K562 (cell line): ENCODE measurements at regions not wholly inside any gene's neighbourhood (a gene's known extent, or its start where the extent isn't known, plus 50 kb on each side); places are given as distances from the start of the nearest gene placed in this dataset.

Experiments used
- ATAC-seq: fragments of 200-7000 bp; cut with Tn5 transposase; 3 replicates; pipeline ENCODE4 v1.9.1; 2020; ENCODE audit warnings: moderate library complexity
- BruUV-seq: library from RNA; stranded (reverse); fragments of 400-500 nt; replicated peaks from 2 replicates; lab custom pipeline; 2021; lab: Mats Ljungman, UMichigan
- CTCF ChIA-PET: fragments of 300-600 bp; formaldehyde crosslinking; extraction: SDS; loops from one replicate; lab custom pipeline; 2021; ENCODE audit warnings: low intra/inter-chr PET ratio; lab: Yijun Ruan, JAX
- POLR2A ChIA-PET: fragments of 300-600, 350-650 bp; sonication (Branson Sonifier 250); formaldehyde crosslinking; extraction: SDS; loops from one replicate; lab custom pipeline; 2021; ENCODE audit warnings: antibody characterized with exemption, inconsistent platforms; lab: Yijun Ruan, JAX
- DNase-seq, 4 experiments: peaks; one replicate each; pipeline versions ENCODE4 v3.0.0 to v3.0.0-alpha.2; 2011 to 2018; ENCODE audit warnings: low spot score in 3 of 4, mixed read lengths in 3 of 4; ENCODE audit errors: extremely low read depth in 1 of 4
- FAIRE-seq: peaks from 2 replicates; lab custom pipeline; 2011; peaks lifted over from hg19 to GRCh38; lab: Jason Lieb, UNC
- H2AFZ ChIP-seq: 2 replicates; pipeline ENCODE4 v1.6.0; 2011; ENCODE audit warnings: low read depth, low read length, control low read depth, inconsistent platforms
- H3K27ac ChIP-seq: fragments of 200-600 bp; 3 replicates; pipeline ENCODE4 v1.8.0; 2011; ENCODE audit warnings: low read depth, mild to moderate bottlenecking, control low read depth, inconsistent platforms, low read length, moderate library complexity, mixed read lengths; ENCODE audit errors: extremely low read depth
- H3K27me3 ChIP-seq, 2 experiments: fragments of 300-600 bp in 1 of 2; 2 replicates in 1 of 2; 3 replicates in 1 of 2; pipeline versions ENCODE4 v1.6.0 to v1.8.0; 2011; ENCODE audit warnings: inconsistent platforms in 2 of 2, low read length in 2 of 2, mild to moderate bottlenecking in 1 of 2, mixed read lengths in 1 of 2, moderate library complexity in 1 of 2; ENCODE audit not compliant: control insufficient read depth in 2 of 2, insufficient read depth in 2 of 2
- H3K36me3 ChIP-seq: fragments of 300-600 bp; 3 replicates; pipeline ENCODE4 v1.8.0; 2011; ENCODE audit warnings: mild to moderate bottlenecking, low read length, inconsistent platforms; ENCODE audit not compliant: control insufficient read depth, insufficient read depth
- H3K4me1 ChIP-seq, 2 experiments: fragments of 200-600 bp in 1 of 2; replicated peaks in 1 of 2; 2 replicates in 1 of 2; 3 replicates in 1 of 2; pipeline versions ENCODE4 v1.5.1 to v1.8.0; 2011; ENCODE audit warnings: inconsistent platforms in 2 of 2, low read length in 2 of 2, mild to moderate bottlenecking in 1 of 2, mixed read lengths in 1 of 2, moderate library complexity in 1 of 2; ENCODE audit not compliant: control insufficient read depth in 2 of 2, insufficient read depth in 2 of 2
- H3K4me2 ChIP-seq: 2 replicates; pipeline ENCODE4 v1.6.1; 2011; ENCODE audit warnings: low read length, control low read depth, inconsistent platforms, mixed read lengths; ENCODE audit not compliant: insufficient read depth
- H3K4me3 ChIP-seq: fragments of 200-600 bp; sonication (generic), shearing (Covaris generic); 2 replicates; pipeline ENCODE4 v1.5.1; 2016; ENCODE audit warnings: control low read depth, inconsistent platforms
- H3K79me2 ChIP-seq: fragments of 200-600 bp; 3 replicates; pipeline ENCODE4 v1.8.0; 2011; ENCODE audit warnings: low read length, inconsistent platforms; ENCODE audit not compliant: control insufficient read depth, insufficient read depth
- H3K9ac ChIP-seq, 2 experiments: 2 replicates each; pipeline versions ENCODE4 v1.6.0 to v1.6.1; 2011; ENCODE audit warnings: low read depth in 2 of 2, low read length in 2 of 2, control low read depth in 1 of 2, inconsistent platforms in 1 of 2, mild to moderate bottlenecking in 1 of 2, mixed read lengths in 1 of 2; ENCODE audit not compliant: insufficient read depth in 1 of 2
- H3K9me1 ChIP-seq: one replicate; pipeline ENCODE4 v1.6.0; 2011; ENCODE audit warnings: inconsistent platforms, mild to moderate bottlenecking, low read length, moderate library complexity; ENCODE audit not compliant: control insufficient read depth, insufficient read depth
- H3K9me3 ChIP-seq: replicated peaks from 2 replicates; pipeline ENCODE4 v1.5.1; 2011; ENCODE audit warnings: low read depth, low read length, inconsistent platforms; ENCODE audit not compliant: control insufficient read depth, insufficient read depth
- H4K20me1 ChIP-seq: replicated peaks from 2 replicates; pipeline ENCODE4 v1.6.1; 2011; ENCODE audit warnings: low read length, inconsistent platforms, mixed read lengths; ENCODE audit not compliant: control insufficient read depth, insufficient read depth
- ELK1 ChIP-seq: sonication (generic); formaldehyde crosslinking; IDR thresholded peaks from 2 replicates; pipeline ENCODE4 v1.8.1; 2022; ENCODE audit warnings: missing genetic modification reagents
- EZH2 ChIP-seq: IDR thresholded peaks from 2 replicates; pipeline ENCODE4 v1.6.1; 2012; ENCODE audit warnings: low read depth, mild to moderate bottlenecking, inconsistent platforms, low read length, borderline replicate concordance
- FOXJ2 ChIP-seq: fragments of 200-800 bp; sonication (Bioruptor generic); IDR thresholded peaks from 2 replicates; pipeline ENCODE4 v1.6.1; 2016; ENCODE audit warnings: missing genetic modification characterization, missing compliant biosample characterization
- FUS ChIP-seq: fragments of 200-400 bp; formaldehyde crosslinking; optimal IDR thresholded peaks from 2 replicates; pipeline ENCODE3; 2017; ENCODE audit warnings: low read depth, low read length
- ZBTB49 ChIP-seq: sonication (generic); formaldehyde crosslinking; IDR thresholded peaks from 2 replicates; pipeline ENCODE4 v1.8.0; 2022; ENCODE audit warnings: missing genetic modification reagents, mild to moderate bottlenecking, borderline replicate concordance
- WGBS: fragments of 100-300 bp; shearing (Covaris generic); methylation state at CpG from one replicate; pipeline ENCODE4 v1.1.6; 2016; ENCODE audit warnings: low coverage, mixed read lengths; ENCODE audit not compliant: insufficient coverage; ENCODE audit errors: missing lambda C conversion rate; 5-methylcytosine and 5-hydroxymethylcytosine counted together
- in situ Hi-C: fragments of 300-500 bp; cut with MboI; formaldehyde crosslinking; loops from 4 replicates; pipeline ENCODE4 v1.15.0; 2018; ENCODE audit warnings: inconsistent platforms, mixed read lengths
- intact Hi-C: fragments of 100-400 bp; cut with micrococcal nuclease; formaldehyde crosslinking; loops from 2 replicates; pipeline ENCODE4 v1.14.2; 2022

- 4% methylated on average over 2 of the region's 2 CpGs for WGBS
- Histone ChIP-seq H4K20me1 (no peaks in the 10 kb centered on the region), H3K9ac (no peak overlapping the region), H3K4me2 (no peak overlapping the region), H3K79me2 (no peaks in the 10 kb centered on the region), H3K4me1 (no peaks in the 10 kb centered on the region), H3K27me3 (peaks cover 9 to 19% of the 10 kb centered on the region in 2 experiments; a peak in 2 of 5 replicates), H3K36me3 (no peaks in the 10 kb centered on the region), H3K27ac (no peak overlapping the region), H2AFZ (no peak overlapping the region), H3K9me1 (no peaks in the 10 kb centered on the region), H3K9me3 (no peaks in the 10 kb centered on the region), H3K4me3 (no peak overlapping the region)
- ATAC-seq (no peak), DNase-seq (no peak), FAIRE-seq (no peak)
- BruUV-seq = no TSS peak
- ChIA-PET CTCF (no interaction called here), POLR2A (interaction anchor here (0.6 kb wide), 1 partner anchor 101 kb away, joined by 3 read pairs; no protein-coding TSS in a partner anchor)
- in situ Hi-C loops (no loop called here), intact Hi-C loops (no loop called here)
- TF ChIP-seq FUS (no peak), EZH2 (no peak), ZBTB49 (no peak), ELK1 (CRISPR knock-in tag) (no peak), FOXJ2 (no peak)
These were observed 70.6 kb upstream of the RASGRP1 start for GRCh38 chr15:38635170-38635569.
